Trophoblast cell (in vitro differentiated cells and primary cell): ENCODE measurements at regions not wholly inside any gene's neighbourhood (a gene's known extent, or its start where the extent isn't known, plus 50 kb on each side); places are given as distances from the start of the nearest gene placed in this dataset.

Experiments used
- DNase-seq, 2 donors: peaks; one replicate each; pipeline ENCODE4 v3.0.0-alpha.2; 2016
- H2AFZ ChIP-seq: 2 replicates; pipeline ENCODE4 v1.6.1; 2013; ENCODE audit warnings: low read length, moderate library complexity, mild to moderate bottlenecking; ENCODE audit not compliant: insufficient read depth, poor library complexity
- H2AK5ac ChIP-seq: 2 replicates; pipeline ENCODE4 v1.6.1; 2013; ENCODE audit warnings: mild to moderate bottlenecking, low read length
- H2BK120ac ChIP-seq: 2 replicates; pipeline ENCODE4 v1.6.1; 2013; ENCODE audit warnings: low read length, mild to moderate bottlenecking, moderate library complexity; ENCODE audit not compliant: insufficient read depth, poor library complexity
- H2BK12ac ChIP-seq: 2 replicates; pipeline ENCODE4 v1.6.1; 2013; ENCODE audit warnings: mild to moderate bottlenecking, low read length, moderate library complexity
- H2BK5ac ChIP-seq: 2 replicates; pipeline ENCODE4 v1.6.1; 2013; ENCODE audit warnings: low read length, low read depth, moderate library complexity, mild to moderate bottlenecking; ENCODE audit not compliant: poor library complexity
- H3K14ac ChIP-seq: 2 replicates; pipeline ENCODE4 v1.6.1; 2013; ENCODE audit warnings: mild to moderate bottlenecking, low read length
- H3K18ac ChIP-seq: 2 replicates; pipeline ENCODE4 v1.6.1; 2013; ENCODE audit warnings: mild to moderate bottlenecking, low read length
- H3K23ac ChIP-seq: 2 replicates; pipeline ENCODE4 v1.6.1; 2013; ENCODE audit warnings: low read length
- H3K27ac ChIP-seq: 2 replicates; pipeline ENCODE4 v1.5.1; 2013; ENCODE audit warnings: low read depth, mild to moderate bottlenecking, inconsistent platforms, low read length, moderate library complexity
- H3K27me3 ChIP-seq: 2 replicates; pipeline ENCODE4 v1.6.1; 2013; ENCODE audit warnings: inconsistent platforms, mild to moderate bottlenecking, low read length, moderate library complexity; ENCODE audit not compliant: insufficient read depth
- H3K36me3 ChIP-seq, 2 experiments: 1 replicate in 1 of 2; 2 replicates in 1 of 2; pipeline ENCODE4 v1.6.1; 2013; ENCODE audit warnings: low read length in 2 of 2, mild to moderate bottlenecking in 2 of 2, moderate library complexity in 1 of 2; ENCODE audit not compliant: insufficient read depth in 2 of 2, control insufficient read depth in 1 of 2
- H3K4ac ChIP-seq: 2 replicates; pipeline ENCODE4 v1.6.1; 2013; ENCODE audit warnings: low read depth, mild to moderate bottlenecking, low read length, moderate library complexity
- H3K4me1 ChIP-seq, 2 experiments: 1 replicate in 1 of 2; 2 replicates in 1 of 2; pipeline ENCODE4 v1.6.1; 2013; ENCODE audit warnings: low read length in 2 of 2, mild to moderate bottlenecking in 2 of 2, moderate library complexity in 1 of 2; ENCODE audit not compliant: insufficient read depth in 2 of 2, control insufficient read depth in 1 of 2
- H3K4me2 ChIP-seq: 2 replicates; pipeline ENCODE4 v1.6.1; 2013; ENCODE audit warnings: inconsistent platforms, mild to moderate bottlenecking, low read length, moderate library complexity
- H3K4me3 ChIP-seq: 2 replicates; pipeline ENCODE4 v1.5.1; 2013; ENCODE audit warnings: mild to moderate bottlenecking, low read depth, low read length, inconsistent platforms
- H3K79me1 ChIP-seq: one replicate; pipeline ENCODE4 v1.6.1; 2013; ENCODE audit warnings: low read length
- H3K79me2 ChIP-seq: 2 replicates; pipeline ENCODE4 v1.6.1; 2013; ENCODE audit warnings: low read length, mild to moderate bottlenecking; ENCODE audit not compliant: control insufficient read depth, insufficient read depth, poor library complexity
- H3K9ac ChIP-seq: 2 replicates; pipeline ENCODE4 v1.6.1; 2013; ENCODE audit warnings: mild to moderate bottlenecking, low read length
- H3K9me3 ChIP-seq: 2 replicates; pipeline ENCODE4 v1.6.1; 2013; ENCODE audit warnings: low read depth, mild to moderate bottlenecking, control low read depth, inconsistent platforms, low read length; ENCODE audit not compliant: insufficient read depth
- H4K12ac ChIP-seq: 2 replicates; pipeline ENCODE4 v1.6.1; 2013; ENCODE audit warnings: low read depth, mild to moderate bottlenecking, low read length, moderate library complexity
- H4K8ac ChIP-seq: 2 replicates; pipeline ENCODE4 v1.6.1; 2013; ENCODE audit warnings: low read depth, mild to moderate bottlenecking, low read length, moderate library complexity
- H4K91ac ChIP-seq: one replicate; pipeline ENCODE4 v1.6.1; 2013; ENCODE audit warnings: low read depth, mild to moderate bottlenecking, low read length, moderate library complexity
- WGBS: extraction: QIAGEN DNeasy Blood & Tissue Kit; methylation state at CpG from one replicate; pipeline ENCODE4 v1.1.7; 2013; ENCODE audit warnings: missing lambda C conversion rate; ENCODE audit not compliant: insufficient read length, insufficient coverage; ENCODE audit errors: extremely low coverage; 5-methylcytosine and 5-hydroxymethylcytosine counted together

DNA sequence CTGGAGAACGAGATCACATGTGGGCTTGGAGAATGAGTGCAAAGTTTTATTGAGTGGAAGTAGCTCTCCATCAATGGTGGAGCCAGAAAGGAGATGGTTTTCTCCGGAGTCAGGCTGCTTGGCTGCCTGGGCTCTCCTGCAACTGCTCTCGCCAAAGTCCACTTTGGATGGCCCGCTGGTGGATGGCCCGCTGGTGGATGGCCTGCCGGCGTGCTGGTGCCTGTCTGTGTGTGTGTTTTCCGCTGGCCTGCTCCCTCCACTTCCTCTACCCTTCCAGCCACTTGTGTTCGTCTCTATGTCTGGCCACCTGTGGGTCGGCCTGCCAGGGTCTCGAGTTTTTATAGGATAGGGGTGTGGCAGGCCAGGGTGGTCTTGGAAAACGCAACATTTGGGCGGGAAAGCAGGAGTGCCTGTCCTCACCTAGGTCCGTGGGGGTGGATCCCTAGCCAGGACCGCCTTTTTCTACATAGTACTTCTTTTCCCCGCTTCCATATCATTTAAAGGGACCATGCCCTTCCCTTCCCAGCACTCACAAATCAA, 1292.1 kb upstream of the PIK3C3 start:
- Histone ChIP-seq H3K27me3 (no peaks in the 10 kb centered on the region), H3K79me1 (no peaks in the 10 kb centered on the region), H3K79me2 (no peaks in the 10 kb centered on the region), H3K9me3 (no peaks in the 10 kb centered on the region), H2BK5ac (no peak overlapping the region), H3K4ac (no peak overlapping the region), H4K91ac (no peak overlapping the region), H2BK120ac (no peak overlapping the region), H3K4me1 (no peaks in the 10 kb centered on the region), H3K18ac (no peak overlapping the region), H3K27ac (no peak overlapping the region), H3K36me3 (no peaks in the 10 kb centered on the region), H3K4me3 (no peak overlapping the region), H2AK5ac (no peak overlapping the region), H4K8ac (no peak overlapping the region), H3K9ac (no peak overlapping the region), H2AFZ (no peak overlapping the region), H3K23ac (no peak overlapping the region), H3K14ac (no peak overlapping the region), H4K12ac (no peak overlapping the region), H3K4me2 (no peak overlapping the region), H2BK12ac (no peak overlapping the region)
- DNase-seq: no peak
- WGBS: no CpG with 5 or more reads among the region's 16 CpGs

DNA sequence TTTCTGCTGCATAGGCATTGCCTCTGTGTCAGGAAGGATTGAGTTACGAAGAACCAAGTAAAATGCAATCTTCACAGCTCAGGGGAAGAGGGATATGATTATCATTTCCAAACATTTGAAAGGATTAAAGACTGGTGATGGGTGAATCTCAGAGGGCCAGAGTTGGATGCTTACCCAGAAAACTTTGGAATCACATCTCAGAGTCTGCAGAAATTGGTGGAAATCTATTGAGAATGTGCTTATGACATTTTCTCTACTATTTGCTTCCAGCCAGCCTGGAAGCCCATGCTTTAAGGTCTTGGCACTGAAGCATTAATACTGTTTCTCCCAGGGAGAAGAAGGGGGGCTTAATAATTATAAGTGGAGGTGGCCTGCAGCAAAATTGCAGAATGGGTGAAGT, 1301.4 kb upstream of the PIK3C3 start:
- H3K4me2 ChIP-seq: no peak overlapping the region
- no peak overlapping the region for H3K27ac ChIP-seq
- H3K23ac ChIP-seq: no peak overlapping the region
- no peak overlapping the region for H2BK120ac ChIP-seq
- no peaks in the 10 kb centered on the region for H3K79me1 ChIP-seq
- H2BK12ac ChIP-seq: no peak overlapping the region
- DNase-seq: no peak
- no peak overlapping the region for H3K14ac ChIP-seq
- H3K4me1 ChIP-seq: no peaks in the 10 kb centered on the region
- H2AFZ ChIP-seq: no peak overlapping the region
- H3K27me3 ChIP-seq: no peaks in the 10 kb centered on the region
- no peak overlapping the region for H2BK5ac ChIP-seq
- H3K9ac ChIP-seq: no peak overlapping the region
- no peaks in the 10 kb centered on the region for H3K9me3 ChIP-seq
- no peak overlapping the region for H4K12ac ChIP-seq
- no peak overlapping the region for H4K91ac ChIP-seq
- H3K4me3 ChIP-seq: no peak overlapping the region
- H3K36me3 ChIP-seq: no peaks in the 10 kb centered on the region
- H4K8ac ChIP-seq: no peak overlapping the region
- no peak overlapping the region for H3K4ac ChIP-seq
- H3K18ac ChIP-seq: no peak overlapping the region
- no peaks in the 10 kb centered on the region for H3K79me2 ChIP-seq
- WGBS: no CpG with 5 or more reads among the region's 1 CpG
- no peak overlapping the region for H2AK5ac ChIP-seq

DNA sequence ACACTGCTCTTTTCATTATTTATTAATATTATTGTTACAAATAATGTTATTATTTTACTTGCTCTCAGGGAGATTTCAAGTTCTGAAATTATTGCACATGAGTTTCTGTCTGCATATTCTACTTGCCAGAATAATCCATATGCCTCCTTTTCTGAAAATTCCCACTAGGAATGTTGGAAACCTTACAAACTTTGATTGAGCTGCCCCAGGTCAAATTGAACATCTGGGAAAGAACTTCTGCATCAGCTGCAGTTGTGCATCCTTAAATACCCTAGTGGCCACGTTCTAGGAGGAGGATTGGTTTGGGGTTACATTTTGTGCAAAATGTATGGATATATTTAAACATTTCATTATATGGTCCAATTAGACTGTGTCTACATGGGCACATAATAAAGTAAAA, 1302.7 kb upstream of the PIK3C3 start:
- H3K4me3 ChIP-seq: no peak overlapping the region
- no peak overlapping the region for H2BK12ac ChIP-seq
- H3K79me2 ChIP-seq: no peaks in the 10 kb centered on the region
- no peaks in the 10 kb centered on the region for H3K4me1 ChIP-seq
- H3K27ac ChIP-seq: no peak overlapping the region
- H2AK5ac ChIP-seq: no peak overlapping the region
- no peak overlapping the region for H4K8ac ChIP-seq
- no peak overlapping the region for H4K12ac ChIP-seq
- H4K91ac ChIP-seq: no peak overlapping the region
- H3K9ac ChIP-seq: no peak overlapping the region
- no peak overlapping the region for H3K14ac ChIP-seq
- no peak overlapping the region for H3K23ac ChIP-seq
- DNase-seq: no peak
- H2BK120ac ChIP-seq: no peak overlapping the region
- no peak overlapping the region for H3K4ac ChIP-seq
- no peaks in the 10 kb centered on the region for H3K9me3 ChIP-seq
- H3K27me3 ChIP-seq: no peaks in the 10 kb centered on the region
- H2AFZ ChIP-seq: no peak overlapping the region
- H3K4me2 ChIP-seq: no peak overlapping the region
- H3K18ac ChIP-seq: no peak overlapping the region
- H3K36me3 ChIP-seq: no peaks in the 10 kb centered on the region
- H2BK5ac ChIP-seq: no peak overlapping the region
- no peaks in the 10 kb centered on the region for H3K79me1 ChIP-seq
- no CpG with 5 or more reads among the region's 1 CpG for WGBS

DNA sequence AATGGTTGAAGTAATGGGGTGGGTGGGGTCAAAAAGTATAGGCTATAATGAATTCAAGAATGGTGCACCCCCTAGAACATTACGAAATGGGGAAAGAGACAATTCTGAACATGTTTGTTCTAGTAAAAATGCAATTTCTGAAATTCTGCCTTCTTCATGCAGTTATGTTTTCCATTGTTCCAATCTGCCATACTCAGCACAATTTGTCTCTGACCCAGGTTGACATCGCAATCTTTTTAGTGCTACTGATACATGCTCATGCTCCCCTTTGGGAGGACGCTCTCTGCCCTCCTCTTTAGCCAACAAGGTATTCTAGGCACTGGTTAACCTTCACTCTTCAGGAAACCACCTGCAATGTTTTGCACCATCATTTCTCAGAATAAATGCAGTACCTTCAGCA, 1303.9 kb upstream of the PIK3C3 start:
- Histone ChIP-seq H3K14ac (no peak overlapping the region), H2BK120ac (no peak overlapping the region), H4K12ac (no peak overlapping the region), H3K4me3 (no peak overlapping the region), H3K79me2 (no peaks in the 10 kb centered on the region), H2AFZ (no peak overlapping the region), H3K9me3 (no peaks in the 10 kb centered on the region), H4K8ac (no peak overlapping the region), H3K4ac (no peak overlapping the region), H3K4me1 (no peaks in the 10 kb centered on the region), H3K36me3 (no peaks in the 10 kb centered on the region), H3K79me1 (no peaks in the 10 kb centered on the region), H3K27me3 (no peaks in the 10 kb centered on the region), H2BK5ac (no peak overlapping the region), H3K4me2 (no peak overlapping the region), H4K91ac (no peak overlapping the region), H2BK12ac (no peak overlapping the region), H3K9ac (no peak overlapping the region), H3K18ac (no peak overlapping the region), H3K23ac (no peak overlapping the region), H3K27ac (no peak overlapping the region), H2AK5ac (no peak overlapping the region)
- no CpG with 5 or more reads among the region's 3 CpGs for WGBS
- no peak for DNase-seq
